IMR-90 (cell line): ENCODE measurements at regions not wholly inside any gene's neighbourhood (a gene's known extent, or its start where the extent isn't known, plus 50 kb on each side); places are given as distances from the start of the nearest gene placed in this dataset.

Experiments
- BHLHE40 ChIP-seq: fragments of 150-350 bp; IDR thresholded peaks from 2 replicates; pipeline ENCODE4 v1.6.1; 2016; ENCODE audit warnings: mild to moderate bottlenecking, low read depth, low read length
- CHD1 ChIP-seq: IDR thresholded peaks from 2 replicates; pipeline ENCODE4 v1.6.1; 2012; ENCODE audit warnings: low read depth, low read length, improper control_type of control experiment
- FOS ChIP-seq: fragments of 150-350 bp; IDR thresholded peaks from 2 replicates; pipeline ENCODE4 v1.6.1; 2016; ENCODE audit warnings: low read depth, low read length
- MXI1 ChIP-seq: IDR thresholded peaks from 2 replicates; pipeline ENCODE4 v1.6.1; 2012; ENCODE audit warnings: low read depth, mild to moderate bottlenecking, low read length, moderate library complexity, borderline replicate concordance
- NFE2L2 ChIP-seq: fragments of 150-350 bp; IDR thresholded peaks from 2 replicates; pipeline ENCODE4 v1.6.1; 2016; ENCODE audit warnings: low read depth, mild to moderate bottlenecking, low read length
- POLR2A ChIP-seq: IDR thresholded peaks from 2 replicates; pipeline ENCODE4 v1.6.1; 2012; ENCODE audit warnings: mild to moderate bottlenecking, low read depth, low read length
- RAD21 ChIP-seq: IDR thresholded peaks from 2 replicates; pipeline ENCODE4 v1.6.1; 2012; ENCODE audit warnings: low read length, improper control_type of control experiment
- RCOR1 ChIP-seq: IDR thresholded peaks from 2 replicates; pipeline ENCODE4 v1.6.1; 2012; ENCODE audit warnings: mild to moderate bottlenecking, low read length, improper control_type of control experiment; ENCODE audit not compliant: insufficient replicate concordance
- RFX5 ChIP-seq: IDR thresholded peaks from 2 replicates; pipeline ENCODE4 v1.8.0; 2012; ENCODE audit warnings: low read depth, mild to moderate bottlenecking, low read length, moderate library complexity
- TF ChIP-seq, protein P1 (sequence below): conservative IDR thresholded peaks from 2 replicates; pipeline ENCODE4 v1.5.1; 2012; ENCODE audit warnings: mild to moderate bottlenecking, low read depth, low read length, improper control_type of control experiment
- TF ChIP-seq, protein P2 (sequence below): fragments of 150-350 bp; IDR thresholded peaks from 2 replicates; pipeline ENCODE4 v1.6.1; 2017; ENCODE audit warnings: mild to moderate bottlenecking, antibody characterized with exemption, low read length, low read depth
- TF ChIP-seq, protein P3 (sequence below): fragments of 150-350 bp; IDR thresholded peaks from 2 replicates; pipeline ENCODE4 v1.6.1; 2016; ENCODE audit warnings: low read depth, mild to moderate bottlenecking, low read length, moderate library complexity, borderline replicate concordance

DNA sequence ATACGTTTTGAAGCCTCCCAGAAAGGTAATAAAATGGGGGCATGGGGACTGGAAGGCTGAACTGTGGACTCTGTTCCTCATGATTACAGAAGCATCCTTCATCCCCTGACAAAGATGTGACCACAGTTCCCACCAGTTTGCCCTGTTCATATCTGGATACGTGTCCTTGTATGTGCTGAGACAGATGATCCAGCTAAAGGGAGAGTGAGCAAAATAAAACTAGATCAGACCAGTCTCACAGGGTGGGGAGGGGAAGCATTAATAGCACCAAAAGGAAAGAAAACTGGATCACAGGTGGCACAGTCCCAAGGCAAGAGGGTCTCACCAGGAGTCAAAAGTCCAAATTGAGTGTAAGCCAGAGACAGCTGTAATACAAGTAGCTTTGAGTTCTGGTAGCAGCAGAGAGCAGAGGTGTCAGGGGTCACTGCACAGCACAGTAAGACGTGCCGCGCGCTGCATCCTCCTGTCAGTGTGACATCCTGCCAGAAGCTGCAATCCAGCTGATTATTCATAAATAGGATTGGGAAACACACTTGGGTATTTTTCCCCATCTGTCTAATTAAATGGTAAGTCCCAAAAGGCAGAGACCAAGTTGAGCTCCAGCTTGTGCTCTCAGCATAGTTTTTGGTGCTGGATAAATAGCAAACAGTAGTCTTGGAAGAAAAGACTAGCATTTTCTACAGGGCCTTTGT is 560.0 kb upstream of the CFAP20DC start:
- TF ChIP-seq POLR2A (no peak), RFX5 (no peak), RCOR1 (no peak), RAD21 (no peak), FOS (no peak), BHLHE40 (no peak), MXI1 (no peak), CHD1 (no peak), NFE2L2 (no peak)
- TF ChIP-seq, protein P1, sequence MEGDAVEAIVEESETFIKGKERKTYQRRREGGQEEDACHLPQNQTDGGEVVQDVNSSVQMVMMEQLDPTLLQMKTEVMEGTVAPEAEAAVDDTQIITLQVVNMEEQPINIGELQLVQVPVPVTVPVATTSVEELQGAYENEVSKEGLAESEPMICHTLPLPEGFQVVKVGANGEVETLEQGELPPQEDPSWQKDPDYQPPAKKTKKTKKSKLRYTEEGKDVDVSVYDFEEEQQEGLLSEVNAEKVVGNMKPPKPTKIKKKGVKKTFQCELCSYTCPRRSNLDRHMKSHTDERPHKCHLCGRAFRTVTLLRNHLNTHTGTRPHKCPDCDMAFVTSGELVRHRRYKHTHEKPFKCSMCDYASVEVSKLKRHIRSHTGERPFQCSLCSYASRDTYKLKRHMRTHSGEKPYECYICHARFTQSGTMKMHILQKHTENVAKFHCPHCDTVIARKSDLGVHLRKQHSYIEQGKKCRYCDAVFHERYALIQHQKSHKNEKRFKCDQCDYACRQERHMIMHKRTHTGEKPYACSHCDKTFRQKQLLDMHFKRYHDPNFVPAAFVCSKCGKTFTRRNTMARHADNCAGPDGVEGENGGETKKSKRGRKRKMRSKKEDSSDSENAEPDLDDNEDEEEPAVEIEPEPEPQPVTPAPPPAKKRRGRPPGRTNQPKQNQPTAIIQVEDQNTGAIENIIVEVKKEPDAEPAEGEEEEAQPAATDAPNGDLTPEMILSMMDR, result no peak
- TF ChIP-seq, protein P2, sequence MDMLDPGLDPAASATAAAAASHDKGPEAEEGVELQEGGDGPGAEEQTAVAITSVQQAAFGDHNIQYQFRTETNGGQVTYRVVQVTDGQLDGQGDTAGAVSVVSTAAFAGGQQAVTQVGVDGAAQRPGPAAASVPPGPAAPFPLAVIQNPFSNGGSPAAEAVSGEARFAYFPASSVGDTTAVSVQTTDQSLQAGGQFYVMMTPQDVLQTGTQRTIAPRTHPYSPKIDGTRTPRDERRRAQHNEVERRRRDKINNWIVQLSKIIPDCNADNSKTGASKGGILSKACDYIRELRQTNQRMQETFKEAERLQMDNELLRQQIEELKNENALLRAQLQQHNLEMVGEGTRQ, result no peak
- TF ChIP-seq, protein P3, sequence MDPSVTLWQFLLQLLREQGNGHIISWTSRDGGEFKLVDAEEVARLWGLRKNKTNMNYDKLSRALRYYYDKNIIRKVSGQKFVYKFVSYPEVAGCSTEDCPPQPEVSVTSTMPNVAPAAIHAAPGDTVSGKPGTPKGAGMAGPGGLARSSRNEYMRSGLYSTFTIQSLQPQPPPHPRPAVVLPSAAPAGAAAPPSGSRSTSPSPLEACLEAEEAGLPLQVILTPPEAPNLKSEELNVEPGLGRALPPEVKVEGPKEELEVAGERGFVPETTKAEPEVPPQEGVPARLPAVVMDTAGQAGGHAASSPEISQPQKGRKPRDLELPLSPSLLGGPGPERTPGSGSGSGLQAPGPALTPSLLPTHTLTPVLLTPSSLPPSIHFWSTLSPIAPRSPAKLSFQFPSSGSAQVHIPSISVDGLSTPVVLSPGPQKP, result no peak
